Caco-2 (cell line): ENCODE measurements at regions not wholly inside any gene's neighbourhood (a gene's known extent, or its start where the extent isn't known, plus 50 kb on each side); places are given as distances from the start of the nearest gene placed in this dataset.

ENCODE experiments used
- BruUV-seq: library from RNA; stranded (reverse); fragments of 400-500 nt; replicated peaks from 2 replicates; lab custom pipeline; 2021; lab: Mats Ljungman, UMichigan
- CTCF ChIA-PET: fragments of 300-600 bp; sonication (Branson Sonifier 250); formaldehyde crosslinking; loops from one replicate; lab custom pipeline; 2022; ENCODE audit warnings: antibody characterized with exemption; lab: Charles Lee
- POLR2A ChIA-PET: fragments of 300-600 bp; sonication (Branson Sonifier 250); formaldehyde crosslinking; loops from one replicate; lab custom pipeline; 2022; ENCODE audit warnings: antibody characterized with exemption; lab: Charles Lee
- DNase-seq, 2 experiments: peaks; one replicate each; pipeline versions ENCODE4 v3.0.0 to v3.0.0-alpha.2; 2020 to 2022
- H3K27me3 ChIP-seq: replicated peaks from 2 replicates; pipeline ENCODE4 v1.6.0; 2011; ENCODE audit warnings: low read length; ENCODE audit not compliant: control insufficient read depth, insufficient read depth
- H3K36me3 ChIP-seq: 2 replicates; pipeline ENCODE4 v1.5.1; 2011; ENCODE audit warnings: low read length; ENCODE audit not compliant: control insufficient read depth, insufficient read depth
- H3K4me1 ChIP-seq: fragments of 250-450 bp; sonication (Bioruptor Pico); 2 replicates; pipeline ENCODE4 v1.5.1; 2020; ENCODE audit warnings: mild to moderate bottlenecking
- H3K4me3 ChIP-seq: 2 replicates; pipeline ENCODE4 v1.5.1; 2011; ENCODE audit warnings: low read depth, mild to moderate bottlenecking, control low read depth, low read length
- H3K9me3 ChIP-seq: fragments of 250-450 bp; sonication (Bioruptor Pico); 2 replicates; pipeline ENCODE4 v1.5.1; 2020; ENCODE audit warnings: mild to moderate bottlenecking, moderate library complexity
- H3K27ac Mint-ChIP-seq: one replicate; pipeline ENCODE4 v1.8.0; 2022; ENCODE audit warnings: mixed read lengths; ENCODE audit not compliant: unreplicated experiment
- H3K27me3 Mint-ChIP-seq: one replicate; pipeline ENCODE4 v1.8.0; 2022; ENCODE audit warnings: mixed read lengths; ENCODE audit not compliant: insufficient read depth, unreplicated experiment
- H3K36me3 Mint-ChIP-seq: one replicate; pipeline ENCODE4 v1.8.0; 2022; ENCODE audit warnings: mild to moderate bottlenecking, mixed read lengths; ENCODE audit not compliant: insufficient read depth, unreplicated experiment
- H3K4me1 Mint-ChIP-seq: one replicate; pipeline ENCODE4 v1.8.0; 2022; ENCODE audit warnings: low read depth, mixed read lengths; ENCODE audit not compliant: unreplicated experiment
- H3K4me3 Mint-ChIP-seq: one replicate; pipeline ENCODE4 v1.8.0; 2022; ENCODE audit warnings: mild to moderate bottlenecking, moderate library complexity, mixed read lengths; ENCODE audit not compliant: unreplicated experiment
- H3K9me3 Mint-ChIP-seq: one replicate; pipeline ENCODE4 v1.8.0; 2022; ENCODE audit warnings: mixed read lengths; ENCODE audit not compliant: unreplicated experiment
- intact Hi-C: fragments of 100-400 bp; cut with micrococcal nuclease; formaldehyde crosslinking; loops from one replicate; pipeline ENCODE4 v1.10.0; 2022; ENCODE audit not compliant: unreplicated experiment
- TF ChIP-seq, protein P1 (sequence below), 2 experiments: fragments of 200-600 bp in 1 of 2; IDR thresholded peaks; 1 replicate in 1 of 2; 2 replicates in 1 of 2; pipeline versions ENCODE4 v1.5.1 to v1.8.0; 2011 to 2022; ENCODE audit warnings: antibody characterized with exemption in 1 of 2, control low read depth in 1 of 2, inconsistent platforms in 1 of 2, low read depth in 1 of 2, low read length in 1 of 2, mild to moderate bottlenecking in 1 of 2, moderate library complexity in 1 of 2; ENCODE audit not compliant: insufficient read depth in 1 of 2, severe bottlenecking in 1 of 2, unreplicated experiment in 1 of 2

DNA sequence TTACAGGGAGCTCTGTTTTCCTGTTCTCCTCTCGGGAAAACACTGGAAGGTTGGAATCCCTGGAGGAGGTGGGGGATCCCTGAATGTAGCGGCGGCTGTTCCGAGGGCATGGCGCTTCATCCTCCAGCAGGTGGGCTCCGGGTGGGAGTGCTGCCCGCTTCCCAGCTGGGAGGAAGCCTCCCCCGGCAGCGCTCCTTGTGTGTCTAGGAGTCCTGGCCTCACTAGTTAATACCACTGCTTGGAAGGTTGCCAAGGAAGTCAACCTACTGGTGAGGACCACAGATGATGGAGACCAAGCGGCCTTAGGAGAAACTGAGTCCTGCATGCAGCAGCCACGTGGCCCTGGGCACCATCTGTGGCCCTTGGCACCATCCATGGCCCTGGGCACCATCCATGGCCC is 151.9 kb upstream of the PFKP start:
- no peaks in the 10 kb centered on the region for H3K4me1 ChIP-seq

DNA sequence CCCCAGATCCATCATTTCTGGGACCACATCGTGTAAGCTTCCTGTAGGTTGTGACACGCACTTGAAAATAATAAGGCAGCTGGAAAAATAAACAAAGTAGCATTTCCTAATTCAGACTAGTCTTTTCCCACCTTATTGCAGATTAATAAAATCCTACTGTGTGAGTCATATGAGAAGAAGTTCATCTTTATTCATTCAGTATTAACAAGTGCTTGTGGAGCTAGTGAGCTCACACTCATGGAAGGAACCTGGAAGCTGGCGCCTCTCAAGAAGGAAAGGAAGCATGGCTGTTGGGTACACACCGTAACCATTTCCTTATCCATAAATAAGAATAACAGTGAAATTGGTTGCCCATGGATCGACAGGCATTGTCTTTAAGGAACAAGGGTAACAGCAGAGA is 152.6 kb upstream of the PFKP start:
- Histone ChIP-seq H3K27me3 (no peaks in the 10 kb centered on the region; the same call in 1 of the 2 replicates), H3K9me3 (no peaks in the 10 kb centered on the region), H3K4me1 (no peaks in the 10 kb centered on the region), H3K36me3 (no peaks in the 10 kb centered on the region), H3K4me3 (no peak overlapping the region)
- no peaks in the 10 kb centered on the region for H3K36me3 Mint-ChIP-seq
- no peak overlapping the region for H3K27ac Mint-ChIP-seq
- CTCF ChIA-PET = no interaction called here
- POLR2A ChIA-PET = no interaction called here
- no TSS peak for BruUV-seq
- H3K4me1 Mint-ChIP-seq = no peaks in the 10 kb centered on the region
- H3K27me3 Mint-ChIP-seq = peaks cover 21% of the 10 kb centered on the region
- no peak overlapping the region for H3K4me3 Mint-ChIP-seq
- no peaks in the 10 kb centered on the region for H3K9me3 Mint-ChIP-seq
- TF ChIP-seq, protein P1, sequence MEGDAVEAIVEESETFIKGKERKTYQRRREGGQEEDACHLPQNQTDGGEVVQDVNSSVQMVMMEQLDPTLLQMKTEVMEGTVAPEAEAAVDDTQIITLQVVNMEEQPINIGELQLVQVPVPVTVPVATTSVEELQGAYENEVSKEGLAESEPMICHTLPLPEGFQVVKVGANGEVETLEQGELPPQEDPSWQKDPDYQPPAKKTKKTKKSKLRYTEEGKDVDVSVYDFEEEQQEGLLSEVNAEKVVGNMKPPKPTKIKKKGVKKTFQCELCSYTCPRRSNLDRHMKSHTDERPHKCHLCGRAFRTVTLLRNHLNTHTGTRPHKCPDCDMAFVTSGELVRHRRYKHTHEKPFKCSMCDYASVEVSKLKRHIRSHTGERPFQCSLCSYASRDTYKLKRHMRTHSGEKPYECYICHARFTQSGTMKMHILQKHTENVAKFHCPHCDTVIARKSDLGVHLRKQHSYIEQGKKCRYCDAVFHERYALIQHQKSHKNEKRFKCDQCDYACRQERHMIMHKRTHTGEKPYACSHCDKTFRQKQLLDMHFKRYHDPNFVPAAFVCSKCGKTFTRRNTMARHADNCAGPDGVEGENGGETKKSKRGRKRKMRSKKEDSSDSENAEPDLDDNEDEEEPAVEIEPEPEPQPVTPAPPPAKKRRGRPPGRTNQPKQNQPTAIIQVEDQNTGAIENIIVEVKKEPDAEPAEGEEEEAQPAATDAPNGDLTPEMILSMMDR (IDR thresholded peaks at IDR 0.05; ENCODE audit: insufficient read depth in 1 of 2, low read depth in 1 of 2, low read length in 1 of 2, severe bottlenecking in 1 of 2, unreplicated experiment in 1 of 2) = no peak
- intact Hi-C loops = no loop called here
- no peak for DNase-seq

More for the DNA sequence above, 151.9 kb upstream of the PFKP start:
- intact Hi-C loops = no loop called here
- no peaks in the 10 kb centered on the region for H3K36me3 Mint-ChIP-seq
- Histone ChIP-seq H3K9me3 (no peaks in the 10 kb centered on the region), H3K27me3 (no peaks in the 10 kb centered on the region; the same call in 1 of the 2 replicates), H3K36me3 (no peaks in the 10 kb centered on the region), H3K4me3 (no peak overlapping the region)
- H3K9me3 Mint-ChIP-seq = no peaks in the 10 kb centered on the region
- TF ChIP-seq, protein P1 (IDR thresholded peaks at IDR 0.05; ENCODE audit: insufficient read depth in 1 of 2, low read depth in 1 of 2, low read length in 1 of 2, severe bottlenecking in 1 of 2, unreplicated experiment in 1 of 2) = no peak
- no peak overlapping the region for H3K4me3 Mint-ChIP-seq
- POLR2A ChIA-PET = no interaction called here
- no peak for DNase-seq
- BruUV-seq = no TSS peak
- H3K27ac Mint-ChIP-seq = no peak overlapping the region
- no peaks in the 10 kb centered on the region for H3K4me1 Mint-ChIP-seq
- CTCF ChIA-PET = no interaction called here
- H3K27me3 Mint-ChIP-seq = peaks cover 21% of the 10 kb centered on the region

DNA sequence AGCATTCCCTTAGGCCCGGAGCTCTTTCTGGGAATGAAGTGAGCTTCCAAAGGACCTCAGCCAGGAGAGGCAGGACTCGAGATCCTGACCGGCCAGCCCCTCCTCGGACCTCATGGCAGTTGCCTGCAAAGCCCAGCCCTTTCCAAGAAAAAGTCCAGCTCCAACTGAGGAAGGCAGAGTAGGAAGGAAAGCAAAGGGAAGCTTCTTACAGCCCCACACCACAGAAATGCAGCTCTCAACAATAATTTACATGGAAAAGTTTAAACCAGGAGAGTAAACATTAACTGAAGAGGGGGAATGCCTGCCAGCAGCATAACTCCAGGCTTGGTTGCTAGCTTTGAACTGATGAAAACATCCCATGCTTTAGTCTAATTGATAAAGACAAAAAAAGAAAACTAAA is 153.9 kb upstream of the PFKP start:
- H3K27me3 Mint-ChIP-seq = peaks cover 24% of the 10 kb centered on the region
- Histone ChIP-seq H3K4me3 (no peak overlapping the region), H3K9me3 (no peaks in the 10 kb centered on the region), H3K4me1 (no peaks in the 10 kb centered on the region), H3K27me3 (peaks cover 1% of the 10 kb centered on the region; the same call in 1 of the 2 replicates), H3K36me3 (no peaks in the 10 kb centered on the region)
- intact Hi-C loops = no loop called here
- H3K4me1 Mint-ChIP-seq = no peaks in the 10 kb centered on the region
- BruUV-seq = no TSS peak
- no peak for DNase-seq
- CTCF ChIA-PET = no interaction called here
- TF ChIP-seq, protein P1 (IDR thresholded peaks at IDR 0.05; ENCODE audit: insufficient read depth in 1 of 2, low read depth in 1 of 2, low read length in 1 of 2, severe bottlenecking in 1 of 2, unreplicated experiment in 1 of 2) = no peak
- no peak overlapping the region for H3K4me3 Mint-ChIP-seq
- H3K9me3 Mint-ChIP-seq = no peaks in the 10 kb centered on the region
- H3K36me3 Mint-ChIP-seq = no peaks in the 10 kb centered on the region
- POLR2A ChIA-PET = no interaction called here
- no peak overlapping the region for H3K27ac Mint-ChIP-seq
